ENCODE measurements at regions not wholly inside any gene's neighbourhood (a gene's known extent, or its start where the extent isn't known, plus 50 kb on each side); places are given as distances from the start of the nearest gene placed in this dataset.
"Not testable (repeated sequence)": the region's sequence is repeated elsewhere in the genome, so short reads cannot be mapped to it uniquely, and the experiment has no call there.

GRCh38 chr4:23022032-23022431, 329.3 kb downstream of the GBA3 start:
- DNase-seq (ENCODE audit: low read depth): peak; percentile 98

- no peak for DNase-seq (ENCODE audit: low read depth)
Measured at GRCh38 chr4:23021040-23021439, 328.3 kb downstream of the GBA3 start.

GRCh38 chr4:23020399-23020798, 327.7 kb downstream of the GBA3 start:
- DNase-seq (ENCODE audit: low read depth): not testable (repeated sequence)

- DNase-seq (ENCODE audit: low read depth): no peak
Measured at GRCh38 chr4:23016981-23017380, 324.2 kb downstream of the GBA3 start.

GRCh38 chr4:23015821-23016220, 323.1 kb downstream of the GBA3 start:
- no peak for DNase-seq (ENCODE audit: low read depth)

- no peak for DNase-seq (ENCODE audit: low read depth)
Measured at GRCh38 chr4:23009093-23009492, 316.4 kb downstream of the GBA3 start.

- DNase-seq (ENCODE audit: low read depth): peak; percentile 52
Measured at GRCh38 chr4:23006756-23007155, 314.0 kb downstream of the GBA3 start.

- no peak for DNase-seq (ENCODE audit: low read depth)
Measured at GRCh38 chr4:23005691-23006090, 313.0 kb downstream of the GBA3 start.

GRCh38 chr4:23001478-23001877, 308.7 kb downstream of the GBA3 start:
- DNase-seq (ENCODE audit: low read depth): no peak

GRCh38 chr4:22999419-22999818, 306.7 kb downstream of the GBA3 start:
- DNase-seq (ENCODE audit: low read depth): peak; percentile 38

GRCh38 chr4:22997358-22998224, 304.9 kb downstream of the GBA3 start:
- DNase-seq (ENCODE audit: low read depth): no peak

- DNase-seq (ENCODE audit: low read depth): no peak
Measured at GRCh38 chr4:22991576-22991975, 298.8 kb downstream of the GBA3 start.

GRCh38 chr4:22988526-22988925, 295.8 kb downstream of the GBA3 start:
- DNase-seq (ENCODE audit: low read depth): no peak

- peak; percentile 73 for DNase-seq (ENCODE audit: low read depth)
Measured at GRCh38 chr4:22987870-22988269, 295.1 kb downstream of the GBA3 start.

GRCh38 chr4:22986881-22987280, 294.1 kb downstream of the GBA3 start:
- peak; percentile 21 for DNase-seq (ENCODE audit: low read depth)

- peak; percentile 52 for DNase-seq (ENCODE audit: low read depth)
Measured at GRCh38 chr4:22986262-22986661, 293.5 kb downstream of the GBA3 start.

- DNase-seq (ENCODE audit: low read depth): no peak
Measured at GRCh38 chr4:22984390-22984789, 291.7 kb downstream of the GBA3 start.

GRCh38 chr4:22978656-22979055, 285.9 kb downstream of the GBA3 start:
- DNase-seq (ENCODE audit: low read depth): peak; percentile 86

- no peak for DNase-seq (ENCODE audit: low read depth)
Measured at GRCh38 chr4:22970665-22971064, 277.9 kb downstream of the GBA3 start.

- peak; percentile 82 for DNase-seq (ENCODE audit: low read depth)
Measured at GRCh38 chr4:22969287-22969896, 276.7 kb downstream of the GBA3 start.

GRCh38 chr4:22962295-22962694, 269.6 kb downstream of the GBA3 start:
- peak; percentile 62 for DNase-seq (ENCODE audit: low read depth)

GRCh38 chr4:22959483-22959882, 266.7 kb downstream of the GBA3 start:
- DNase-seq (ENCODE audit: low read depth): no peak

- no peak for DNase-seq (ENCODE audit: low read depth)
Measured at GRCh38 chr4:22957774-22958309, 265.1 kb downstream of the GBA3 start.
